IMR-90 (cell line): ENCODE measurements at regions not wholly inside any gene's neighbourhood (a gene's known extent, or its start where the extent isn't known, plus 50 kb on each side); places are given as distances from the start of the nearest gene placed in this dataset.

Experiments used
- BHLHE40 ChIP-seq: fragments of 150-350 bp; IDR thresholded peaks from 2 replicates; pipeline ENCODE4 v1.6.1; 2016; ENCODE audit warnings: mild to moderate bottlenecking, low read depth, low read length
- CEBPB ChIP-seq: IDR thresholded peaks from 2 replicates; pipeline ENCODE4 v1.6.1; 2012; ENCODE audit warnings: low read depth, low read length, improper control_type of control experiment
- CHD1 ChIP-seq: IDR thresholded peaks from 2 replicates; pipeline ENCODE4 v1.6.1; 2012; ENCODE audit warnings: low read depth, low read length, improper control_type of control experiment
- FOS ChIP-seq: fragments of 150-350 bp; IDR thresholded peaks from 2 replicates; pipeline ENCODE4 v1.6.1; 2016; ENCODE audit warnings: low read depth, low read length
- MXI1 ChIP-seq: IDR thresholded peaks from 2 replicates; pipeline ENCODE4 v1.6.1; 2012; ENCODE audit warnings: low read depth, mild to moderate bottlenecking, low read length, moderate library complexity, borderline replicate concordance
- NFE2L2 ChIP-seq: fragments of 150-350 bp; IDR thresholded peaks from 2 replicates; pipeline ENCODE4 v1.6.1; 2016; ENCODE audit warnings: low read depth, mild to moderate bottlenecking, low read length
- POLR2A ChIP-seq: IDR thresholded peaks from 2 replicates; pipeline ENCODE4 v1.6.1; 2012; ENCODE audit warnings: mild to moderate bottlenecking, low read depth, low read length
- RAD21 ChIP-seq: IDR thresholded peaks from 2 replicates; pipeline ENCODE4 v1.6.1; 2012; ENCODE audit warnings: low read length, improper control_type of control experiment
- RCOR1 ChIP-seq: IDR thresholded peaks from 2 replicates; pipeline ENCODE4 v1.6.1; 2012; ENCODE audit warnings: mild to moderate bottlenecking, low read length, improper control_type of control experiment; ENCODE audit not compliant: insufficient replicate concordance
- RFX5 ChIP-seq: IDR thresholded peaks from 2 replicates; pipeline ENCODE4 v1.8.0; 2012; ENCODE audit warnings: low read depth, mild to moderate bottlenecking, low read length, moderate library complexity
- SMC3 ChIP-seq: fragments of 150-350 bp; IDR thresholded peaks from 2 replicates; pipeline ENCODE4 v1.6.1; 2016; ENCODE audit warnings: low read depth, mild to moderate bottlenecking, antibody characterized with exemption, low read length, moderate library complexity
- TF ChIP-seq, protein P1 (sequence below): conservative IDR thresholded peaks from 2 replicates; pipeline ENCODE4 v1.5.1; 2012; ENCODE audit warnings: mild to moderate bottlenecking, low read depth, low read length, improper control_type of control experiment
- TF ChIP-seq, protein P2 (sequence below): fragments of 150-350 bp; IDR thresholded peaks from 2 replicates; pipeline ENCODE4 v1.6.1; 2016; ENCODE audit warnings: low read depth, mild to moderate bottlenecking, low read length, moderate library complexity, borderline replicate concordance
- TF ChIP-seq, protein P3 (sequence below): fragments of 150-350 bp; IDR thresholded peaks from 2 replicates; pipeline ENCODE4 v1.6.1; 2017; ENCODE audit warnings: mild to moderate bottlenecking, antibody characterized with exemption, low read length, low read depth

DNA sequence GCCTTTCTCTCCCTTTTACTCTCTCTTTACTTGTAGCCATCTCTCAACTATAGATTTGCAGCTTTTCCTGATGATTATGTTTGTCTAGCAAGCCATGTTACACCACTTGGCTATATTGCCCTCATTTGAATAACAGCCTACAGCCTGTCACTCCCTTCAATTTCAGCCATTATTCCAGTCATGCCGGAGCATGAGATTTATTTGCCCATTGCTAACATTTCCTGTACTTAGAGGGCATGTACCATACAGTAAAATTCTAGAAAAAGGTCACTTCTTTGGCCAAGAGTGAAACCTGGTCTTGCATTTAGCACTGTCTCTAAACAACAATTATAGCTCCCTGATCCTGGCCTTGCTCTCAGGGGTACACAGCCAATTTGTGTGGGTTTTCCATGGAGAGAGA, 221.7 kb upstream of the TMC3 start:
- no peak for TF ChIP-seq POLR2A
- TF ChIP-seq, protein P1, sequence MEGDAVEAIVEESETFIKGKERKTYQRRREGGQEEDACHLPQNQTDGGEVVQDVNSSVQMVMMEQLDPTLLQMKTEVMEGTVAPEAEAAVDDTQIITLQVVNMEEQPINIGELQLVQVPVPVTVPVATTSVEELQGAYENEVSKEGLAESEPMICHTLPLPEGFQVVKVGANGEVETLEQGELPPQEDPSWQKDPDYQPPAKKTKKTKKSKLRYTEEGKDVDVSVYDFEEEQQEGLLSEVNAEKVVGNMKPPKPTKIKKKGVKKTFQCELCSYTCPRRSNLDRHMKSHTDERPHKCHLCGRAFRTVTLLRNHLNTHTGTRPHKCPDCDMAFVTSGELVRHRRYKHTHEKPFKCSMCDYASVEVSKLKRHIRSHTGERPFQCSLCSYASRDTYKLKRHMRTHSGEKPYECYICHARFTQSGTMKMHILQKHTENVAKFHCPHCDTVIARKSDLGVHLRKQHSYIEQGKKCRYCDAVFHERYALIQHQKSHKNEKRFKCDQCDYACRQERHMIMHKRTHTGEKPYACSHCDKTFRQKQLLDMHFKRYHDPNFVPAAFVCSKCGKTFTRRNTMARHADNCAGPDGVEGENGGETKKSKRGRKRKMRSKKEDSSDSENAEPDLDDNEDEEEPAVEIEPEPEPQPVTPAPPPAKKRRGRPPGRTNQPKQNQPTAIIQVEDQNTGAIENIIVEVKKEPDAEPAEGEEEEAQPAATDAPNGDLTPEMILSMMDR = no peak
- TF ChIP-seq RAD21 = no peak
- no peak for TF ChIP-seq CHD1
- no peak for TF ChIP-seq CEBPB
- no peak for TF ChIP-seq NFE2L2
- TF ChIP-seq, protein P2, sequence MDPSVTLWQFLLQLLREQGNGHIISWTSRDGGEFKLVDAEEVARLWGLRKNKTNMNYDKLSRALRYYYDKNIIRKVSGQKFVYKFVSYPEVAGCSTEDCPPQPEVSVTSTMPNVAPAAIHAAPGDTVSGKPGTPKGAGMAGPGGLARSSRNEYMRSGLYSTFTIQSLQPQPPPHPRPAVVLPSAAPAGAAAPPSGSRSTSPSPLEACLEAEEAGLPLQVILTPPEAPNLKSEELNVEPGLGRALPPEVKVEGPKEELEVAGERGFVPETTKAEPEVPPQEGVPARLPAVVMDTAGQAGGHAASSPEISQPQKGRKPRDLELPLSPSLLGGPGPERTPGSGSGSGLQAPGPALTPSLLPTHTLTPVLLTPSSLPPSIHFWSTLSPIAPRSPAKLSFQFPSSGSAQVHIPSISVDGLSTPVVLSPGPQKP = no peak
- no peak for TF ChIP-seq BHLHE40
- TF ChIP-seq, protein P3, sequence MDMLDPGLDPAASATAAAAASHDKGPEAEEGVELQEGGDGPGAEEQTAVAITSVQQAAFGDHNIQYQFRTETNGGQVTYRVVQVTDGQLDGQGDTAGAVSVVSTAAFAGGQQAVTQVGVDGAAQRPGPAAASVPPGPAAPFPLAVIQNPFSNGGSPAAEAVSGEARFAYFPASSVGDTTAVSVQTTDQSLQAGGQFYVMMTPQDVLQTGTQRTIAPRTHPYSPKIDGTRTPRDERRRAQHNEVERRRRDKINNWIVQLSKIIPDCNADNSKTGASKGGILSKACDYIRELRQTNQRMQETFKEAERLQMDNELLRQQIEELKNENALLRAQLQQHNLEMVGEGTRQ = no peak
- no peak for TF ChIP-seq MXI1
- no peak for TF ChIP-seq RFX5
- TF ChIP-seq SMC3 = no peak
- no peak for TF ChIP-seq FOS
- no peak for TF ChIP-seq RCOR1
